Endothelial cell (in vitro differentiated cells): ENCODE measurements at regions not wholly inside any gene's neighbourhood (a gene's known extent, or its start where the extent isn't known, plus 50 kb on each side); places are given as distances from the start of the nearest gene placed in this dataset.

Experiments
- DNase-seq: peaks from one replicate; pipeline ENCODE4 v3.0.0; 2021; ENCODE audit warnings: low spot score
- H3K27ac Mint-ChIP-seq: one replicate; pipeline ENCODE4 v1.8.0; 2021; ENCODE audit warnings: mixed read lengths, inconsistent platforms; ENCODE audit not compliant: unreplicated experiment
- H3K27me3 Mint-ChIP-seq: one replicate; pipeline ENCODE4 v1.8.0; 2021; ENCODE audit warnings: mild to moderate bottlenecking, moderate library complexity, mixed read lengths, inconsistent platforms; ENCODE audit not compliant: unreplicated experiment
- H3K36me3 Mint-ChIP-seq: one replicate; pipeline ENCODE4 v1.8.0; 2021; ENCODE audit warnings: mild to moderate bottlenecking, low read depth, mixed read lengths, inconsistent platforms; ENCODE audit not compliant: unreplicated experiment
- H3K4me1 Mint-ChIP-seq: one replicate; pipeline ENCODE4 v1.8.0; 2021; ENCODE audit warnings: mild to moderate bottlenecking, mixed read lengths, inconsistent platforms; ENCODE audit not compliant: unreplicated experiment
- H3K4me3 Mint-ChIP-seq: one replicate; pipeline ENCODE4 v1.8.0; 2021; ENCODE audit warnings: mild to moderate bottlenecking, mixed read lengths, inconsistent platforms; ENCODE audit not compliant: unreplicated experiment
- H3K9me3 Mint-ChIP-seq: one replicate; pipeline ENCODE4 v1.8.0; 2021; ENCODE audit warnings: mixed read lengths, inconsistent platforms; ENCODE audit not compliant: unreplicated experiment
- CTCF ChIP-seq: fragments of 200-600 bp; sonication (generic); IDR thresholded peaks from one replicate; pipeline ENCODE4 v1.5.0; 2021; ENCODE audit warnings: antibody characterized with exemption; ENCODE audit not compliant: unreplicated experiment

GRCh38 chr17:52841971-52842370 is 683.5 kb upstream of the CA10 start:
- Mint-ChIP-seq H3K9me3 (no peaks in the 10 kb centered on the region), H3K4me1 (no peaks in the 10 kb centered on the region), H3K4me3 (no peak overlapping the region), H3K27ac (no peak overlapping the region), H3K27me3 (no peaks in the 10 kb centered on the region), H3K36me3 (no peaks in the 10 kb centered on the region)
- DNase-seq, result no peak
- TF ChIP-seq CTCF, result no peak

GRCh38 chr17:52837492-52837891 is 679.0 kb upstream of the CA10 start:
- H3K27ac Mint-ChIP-seq, result no peak overlapping the region
- H3K9me3 Mint-ChIP-seq, result no peaks in the 10 kb centered on the region

GRCh38 chr17:52831536-52831935 is 673.0 kb upstream of the CA10 start:
- Mint-ChIP-seq H3K4me3 (no peak overlapping the region), H3K9me3 (no peaks in the 10 kb centered on the region), H3K27ac (no peak overlapping the region), H3K27me3 (no peaks in the 10 kb centered on the region), H3K4me1 (no peaks in the 10 kb centered on the region), H3K36me3 (no peaks in the 10 kb centered on the region)
- TF ChIP-seq CTCF, result no peak
- DNase-seq, result no peak

More at GRCh38 chr17:52837492-52837891, 679.0 kb upstream of the CA10 start:
- H3K27me3 Mint-ChIP-seq, result no peaks in the 10 kb centered on the region
- H3K36me3 Mint-ChIP-seq, result no peaks in the 10 kb centered on the region
- no peaks in the 10 kb centered on the region for H3K4me1 Mint-ChIP-seq
- DNase-seq, result no peak
- no peak for TF ChIP-seq CTCF
- H3K4me3 Mint-ChIP-seq, result no peak overlapping the region

GRCh38 chr17:52828621-52829020 is 670.1 kb upstream of the CA10 start:
- no peak for DNase-seq
- Mint-ChIP-seq H3K27me3 (no peaks in the 10 kb centered on the region), H3K27ac (no peak overlapping the region), H3K9me3 (no peaks in the 10 kb centered on the region), H3K4me3 (no peak overlapping the region), H3K4me1 (no peaks in the 10 kb centered on the region), H3K36me3 (no peaks in the 10 kb centered on the region)
- no peak for TF ChIP-seq CTCF

GRCh38 chr17:52827526-52827925 is 669.0 kb upstream of the CA10 start:
- H3K27ac Mint-ChIP-seq, result no peak overlapping the region
- DNase-seq, result no peak
- no peaks in the 10 kb centered on the region for H3K4me1 Mint-ChIP-seq
- H3K9me3 Mint-ChIP-seq, result no peaks in the 10 kb centered on the region
- H3K27me3 Mint-ChIP-seq, result no peaks in the 10 kb centered on the region
- no peaks in the 10 kb centered on the region for H3K36me3 Mint-ChIP-seq
- TF ChIP-seq CTCF, result no peak
- no peak overlapping the region for H3K4me3 Mint-ChIP-seq
